Type B pancreatic cell (in vitro differentiated cells): ENCODE measurements at regions not wholly inside any gene's neighbourhood (a gene's known extent, or its start where the extent isn't known, plus 50 kb on each side); places are given as distances from the start of the nearest gene placed in this dataset.

Source experiments
- DNase-seq: peaks from one replicate; pipeline ENCODE4 v3.0.0; 2021; ENCODE audit warnings: mixed read lengths; ENCODE audit not compliant: unreplicated experiment; ENCODE audit errors: extremely low spot score
- H3K27ac Mint-ChIP-seq: 2 replicates; pipeline ENCODE4 v1.8.0; 2021; ENCODE audit warnings: mild to moderate bottlenecking, mixed read lengths
- H3K27me3 Mint-ChIP-seq: 2 replicates; pipeline ENCODE4 v1.8.0; 2021; ENCODE audit warnings: mixed read lengths
- H3K36me3 Mint-ChIP-seq: 2 replicates; pipeline ENCODE4 v1.8.0; 2021; ENCODE audit warnings: mixed read lengths
- H3K4me1 Mint-ChIP-seq: one replicate; pipeline ENCODE4 v1.8.0; 2021; ENCODE audit warnings: mixed read lengths; ENCODE audit not compliant: unreplicated experiment
- H3K4me3 Mint-ChIP-seq: 2 replicates; pipeline ENCODE4 v1.8.0; 2021; ENCODE audit warnings: mild to moderate bottlenecking, mixed read lengths
- H3K9me3 Mint-ChIP-seq: 2 replicates; pipeline ENCODE4 v1.8.0; 2021; ENCODE audit warnings: mixed read lengths
- TF ChIP-seq, protein P1 (sequence below): fragments of 200-600 bp; sonication (generic); conservative IDR thresholded peaks from 2 replicates; pipeline ENCODE4 v1.5.0; 2021; ENCODE audit warnings: antibody characterized with exemption, mild to moderate bottlenecking

DNA sequence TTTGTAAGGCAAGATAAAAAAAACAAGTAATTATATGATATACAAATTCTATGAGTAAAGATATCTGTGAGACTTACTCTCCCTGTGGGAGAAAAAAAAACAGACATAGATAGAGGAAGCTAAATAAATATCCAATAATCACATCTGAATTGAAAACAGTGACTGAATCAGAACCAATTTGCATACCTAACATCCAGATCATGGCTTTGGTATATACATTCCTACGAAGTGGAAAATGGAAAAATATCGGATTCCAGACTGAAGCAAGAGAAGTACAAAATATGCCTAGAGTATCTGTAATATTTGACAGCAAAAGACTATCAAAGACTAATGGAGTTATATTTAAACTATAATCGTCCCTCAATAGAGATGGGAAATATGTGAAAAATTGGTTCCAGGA, 1108.1 kb upstream of the CHAC2 start:
- H3K36me3 Mint-ChIP-seq, result no peaks in the 10 kb centered on the region
- no peak overlapping the region for H3K4me3 Mint-ChIP-seq
- H3K27me3 Mint-ChIP-seq, result no peaks in the 10 kb centered on the region
- DNase-seq, result no peak
- H3K9me3 Mint-ChIP-seq, result no peaks in the 10 kb centered on the region
- no peaks in the 10 kb centered on the region for H3K4me1 Mint-ChIP-seq
- TF ChIP-seq, protein P1, sequence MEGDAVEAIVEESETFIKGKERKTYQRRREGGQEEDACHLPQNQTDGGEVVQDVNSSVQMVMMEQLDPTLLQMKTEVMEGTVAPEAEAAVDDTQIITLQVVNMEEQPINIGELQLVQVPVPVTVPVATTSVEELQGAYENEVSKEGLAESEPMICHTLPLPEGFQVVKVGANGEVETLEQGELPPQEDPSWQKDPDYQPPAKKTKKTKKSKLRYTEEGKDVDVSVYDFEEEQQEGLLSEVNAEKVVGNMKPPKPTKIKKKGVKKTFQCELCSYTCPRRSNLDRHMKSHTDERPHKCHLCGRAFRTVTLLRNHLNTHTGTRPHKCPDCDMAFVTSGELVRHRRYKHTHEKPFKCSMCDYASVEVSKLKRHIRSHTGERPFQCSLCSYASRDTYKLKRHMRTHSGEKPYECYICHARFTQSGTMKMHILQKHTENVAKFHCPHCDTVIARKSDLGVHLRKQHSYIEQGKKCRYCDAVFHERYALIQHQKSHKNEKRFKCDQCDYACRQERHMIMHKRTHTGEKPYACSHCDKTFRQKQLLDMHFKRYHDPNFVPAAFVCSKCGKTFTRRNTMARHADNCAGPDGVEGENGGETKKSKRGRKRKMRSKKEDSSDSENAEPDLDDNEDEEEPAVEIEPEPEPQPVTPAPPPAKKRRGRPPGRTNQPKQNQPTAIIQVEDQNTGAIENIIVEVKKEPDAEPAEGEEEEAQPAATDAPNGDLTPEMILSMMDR, result no peak
- H3K27ac Mint-ChIP-seq, result no peak overlapping the region

DNA sequence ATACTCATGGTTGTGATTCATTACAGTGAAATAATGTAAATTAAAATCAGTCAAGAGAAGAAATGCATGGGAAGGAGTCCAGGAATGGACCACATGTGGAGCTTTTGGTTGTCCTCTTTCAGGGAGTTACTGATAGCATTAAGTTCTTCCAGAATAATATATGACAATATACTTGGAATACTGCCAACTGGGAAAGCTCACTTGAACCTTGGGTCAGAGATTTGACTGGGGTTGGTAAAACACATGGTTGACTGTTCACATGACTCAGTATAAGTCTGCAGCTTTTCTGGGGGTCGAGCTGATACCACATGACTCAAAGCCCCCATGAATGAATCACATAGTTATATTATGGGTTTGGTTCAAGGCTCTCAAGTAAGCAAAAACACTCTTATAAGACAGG, 1109.0 kb upstream of the CHAC2 start:
- H3K27me3 Mint-ChIP-seq, result no peaks in the 10 kb centered on the region
- TF ChIP-seq, protein P1, result no peak
- no peak overlapping the region for H3K27ac Mint-ChIP-seq
- no peaks in the 10 kb centered on the region for H3K9me3 Mint-ChIP-seq
- H3K36me3 Mint-ChIP-seq, result no peaks in the 10 kb centered on the region
- DNase-seq, result no peak
- no peak overlapping the region for H3K4me3 Mint-ChIP-seq
- no peaks in the 10 kb centered on the region for H3K4me1 Mint-ChIP-seq

DNA sequence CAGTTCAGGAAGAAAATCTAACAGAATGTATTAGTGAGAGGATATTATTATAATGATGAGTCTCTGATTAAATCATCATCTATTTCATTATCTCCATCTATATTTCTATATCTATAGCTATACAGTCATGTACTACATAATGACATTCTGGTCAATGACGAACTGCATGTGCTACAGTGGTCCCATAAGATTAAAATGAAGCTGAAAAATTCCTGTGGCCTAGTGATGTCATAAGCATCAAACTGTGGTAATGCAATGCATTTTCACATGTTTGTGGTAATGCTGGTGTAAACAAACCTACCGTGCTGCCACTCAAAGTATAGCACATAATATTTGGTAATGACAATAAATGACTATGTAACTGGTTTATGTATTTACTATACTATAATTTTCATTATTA, 1127.9 kb upstream of the CHAC2 start:
- H3K4me1 Mint-ChIP-seq, result no peaks in the 10 kb centered on the region
- no peak for DNase-seq

DNA sequence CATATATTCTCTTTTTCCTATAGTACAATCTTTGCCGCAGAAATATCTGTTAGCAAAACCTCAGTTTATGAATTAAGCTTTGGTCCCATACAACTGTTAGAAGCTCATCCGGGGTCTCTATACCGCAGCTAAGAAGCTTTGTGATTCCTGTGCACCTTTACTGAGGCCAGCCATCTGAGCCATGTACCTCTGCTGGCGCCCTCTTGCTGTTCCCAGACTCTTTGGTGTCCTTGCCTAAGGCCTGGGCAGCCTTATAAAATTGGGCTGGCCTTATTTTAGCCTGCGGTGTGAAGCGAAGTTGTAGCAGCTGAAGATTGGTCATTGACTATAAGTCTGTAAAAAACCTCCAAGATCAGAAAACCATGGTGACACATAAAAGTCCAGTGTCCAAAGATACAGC, 1135.1 kb upstream of the CHAC2 start:
- no peak for DNase-seq
- TF ChIP-seq, protein P1, result no peak
- Mint-ChIP-seq H3K36me3 (peaks cover 4% of the 10 kb centered on the region), H3K27me3 (no peaks in the 10 kb centered on the region), H3K4me3 (no peak overlapping the region), H3K4me1 (no peaks in the 10 kb centered on the region), H3K27ac (no peak overlapping the region), H3K9me3 (peaks cover 4% of the 10 kb centered on the region)

More for the DNA sequence above, 1127.9 kb upstream of the CHAC2 start:
- Mint-ChIP-seq H3K27me3 (no peaks in the 10 kb centered on the region), H3K4me3 (no peak overlapping the region), H3K36me3 (no peaks in the 10 kb centered on the region), H3K27ac (no peak overlapping the region), H3K9me3 (peaks cover 5% of the 10 kb centered on the region)
- TF ChIP-seq, protein P1, result no peak

DNA sequence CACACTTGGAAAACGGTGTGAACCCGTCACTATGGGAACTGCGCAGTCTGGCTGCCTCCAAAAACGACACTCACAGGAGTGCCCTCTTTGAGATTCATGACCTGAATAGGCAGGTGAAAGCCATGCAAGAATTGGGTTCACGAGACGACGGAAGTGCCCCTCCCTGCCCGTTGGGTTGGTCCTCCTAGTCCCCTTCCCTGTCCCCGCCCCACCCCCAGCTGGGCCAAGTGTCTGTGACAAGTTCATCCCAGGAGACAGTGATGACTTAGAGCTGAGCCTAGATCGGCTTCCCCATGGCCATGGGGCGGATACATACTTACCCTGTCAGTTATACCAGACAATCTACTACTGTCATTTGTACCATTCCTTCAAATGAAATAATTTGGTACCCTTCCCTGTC, 1137.7 kb upstream of the CHAC2 start:
- Mint-ChIP-seq H3K4me1 (no peaks in the 10 kb centered on the region), H3K27ac (no peak overlapping the region), H3K4me3 (no peak overlapping the region), H3K36me3 (peaks cover 4% of the 10 kb centered on the region), H3K9me3 (peaks cover 4% of the 10 kb centered on the region), H3K27me3 (no peaks in the 10 kb centered on the region)
- TF ChIP-seq, protein P1, result no peak
- DNase-seq, result no peak

DNA sequence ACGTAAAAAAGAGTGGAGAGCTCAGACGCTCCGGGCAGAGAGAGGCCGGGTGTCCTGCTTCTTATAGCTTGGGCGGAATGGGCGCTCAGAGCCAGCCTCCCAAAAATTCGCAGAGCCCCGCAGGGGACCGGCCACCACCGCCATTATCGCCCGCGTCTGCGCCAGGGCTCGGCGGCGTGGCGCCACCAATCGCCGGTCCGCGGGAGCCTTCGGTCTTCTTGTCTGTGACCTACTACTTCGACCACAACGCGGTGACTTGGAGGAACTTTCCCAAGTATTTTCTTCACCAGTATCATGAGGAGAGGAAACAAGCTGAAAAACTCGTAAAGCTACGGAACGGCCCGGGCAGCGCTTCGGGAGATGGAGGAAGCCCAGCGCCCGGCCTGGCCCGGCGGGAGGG, 1138.1 kb upstream of the CHAC2 start:
- H3K27me3 Mint-ChIP-seq, result no peaks in the 10 kb centered on the region
- H3K4me1 Mint-ChIP-seq, result no peaks in the 10 kb centered on the region
- no peak overlapping the region for H3K4me3 Mint-ChIP-seq
- H3K9me3 Mint-ChIP-seq, result peaks cover 4% of the 10 kb centered on the region
- TF ChIP-seq, protein P1, result no peak
- no peak overlapping the region for H3K27ac Mint-ChIP-seq
- DNase-seq, result no peak
- H3K36me3 Mint-ChIP-seq, result peaks cover 4% of the 10 kb centered on the region
